GM18517 (cell line): ENCODE measurements at regions not wholly inside any gene's neighbourhood (a gene's known extent, or its start where the extent isn't known, plus 50 kb on each side); places are given as distances from the start of the nearest gene placed in this dataset.
"Not testable (repeated sequence)": the region's sequence is repeated elsewhere in the genome, so short reads cannot be mapped to it uniquely, and the experiment has no call there.

Experiments used
- ATAC-seq: cut with Tn5 transposase; IDR thresholded peaks from one replicate; pipeline ENCODE4 v1.9.1; 2021; ENCODE audit warnings: mild to moderate bottlenecking, moderate library complexity; ENCODE audit not compliant: unreplicated experiment

DNA sequence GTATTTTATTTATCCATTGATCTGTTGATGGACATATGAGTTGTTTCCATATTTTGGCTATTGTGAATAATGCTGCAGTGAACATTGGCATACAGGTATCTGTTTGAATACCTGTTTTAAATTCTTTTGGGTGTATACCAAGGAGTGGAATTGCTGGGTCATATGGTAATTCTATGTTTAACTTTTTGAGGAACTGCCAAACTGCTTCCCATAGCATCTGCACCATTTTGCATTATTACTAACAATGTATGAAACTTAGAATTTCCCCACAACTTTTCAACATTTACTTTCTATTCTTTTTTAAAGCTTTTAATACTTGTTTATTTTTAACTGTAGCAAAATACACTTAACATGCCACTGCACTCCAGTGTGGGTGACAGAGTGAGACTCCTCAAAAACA, 57.0 kb upstream of the MSN start:
- no peak for ATAC-seq

DNA sequence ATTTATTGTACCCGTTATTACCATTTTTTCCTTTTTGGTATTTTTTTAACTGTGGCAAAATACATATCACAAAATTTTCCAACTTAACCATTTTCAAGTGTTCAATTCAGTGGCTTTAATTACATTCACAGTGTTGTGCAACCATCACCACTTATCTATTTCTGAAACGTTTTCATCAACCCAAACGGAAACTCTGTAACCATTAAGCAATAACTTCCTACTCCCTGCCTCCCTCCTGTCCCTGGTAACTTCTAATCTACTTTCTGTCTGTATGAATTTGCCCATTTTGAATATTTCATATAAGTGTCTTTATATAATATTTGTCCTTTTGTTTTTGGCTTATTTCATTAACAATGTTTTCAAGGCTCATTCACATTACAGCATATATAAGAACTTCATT, 57.4 kb upstream of the MSN start:
- ATAC-seq, result no peak

DNA sequence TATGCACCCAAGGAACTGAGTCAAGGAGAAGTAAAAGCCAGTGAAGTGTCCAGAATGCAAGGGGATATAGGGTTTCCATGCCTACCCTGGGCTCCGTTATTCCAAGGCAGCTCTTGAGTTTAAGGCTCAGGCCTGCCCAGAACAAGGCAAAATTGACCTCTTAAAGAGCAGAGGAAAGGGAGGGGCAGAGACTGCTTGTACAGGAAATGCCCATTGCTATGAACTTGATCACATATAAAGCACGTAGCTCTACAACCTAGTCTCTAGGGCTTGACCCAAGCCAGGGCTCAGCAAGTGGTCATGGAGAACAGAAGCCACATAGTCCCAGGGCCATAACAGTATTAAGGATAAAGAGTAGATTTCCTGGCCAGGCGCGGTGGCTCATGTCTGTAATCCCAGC, 58.2 kb upstream of the MSN start:
- ATAC-seq, result no peak

DNA sequence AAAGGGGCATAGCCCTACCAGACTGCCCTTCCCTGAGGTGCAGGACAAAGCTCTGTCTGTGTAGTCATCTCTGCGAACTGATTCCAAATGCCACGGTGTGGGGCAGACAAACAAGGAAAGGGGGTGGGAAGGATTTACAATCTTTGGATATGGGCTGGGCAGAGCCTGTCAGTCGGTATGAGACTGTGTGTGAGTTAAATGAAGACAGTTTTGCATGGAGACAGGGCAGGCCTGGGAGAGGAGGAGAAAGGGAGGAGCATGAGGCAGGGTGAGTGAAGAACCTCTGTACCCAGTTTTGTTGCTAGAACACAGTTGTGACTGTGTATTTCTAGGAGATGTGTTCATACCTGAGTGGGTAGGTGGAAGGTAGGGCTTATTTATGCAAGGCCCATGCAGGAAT, 59.4 kb upstream of the MSN start:
- no peak for ATAC-seq

DNA sequence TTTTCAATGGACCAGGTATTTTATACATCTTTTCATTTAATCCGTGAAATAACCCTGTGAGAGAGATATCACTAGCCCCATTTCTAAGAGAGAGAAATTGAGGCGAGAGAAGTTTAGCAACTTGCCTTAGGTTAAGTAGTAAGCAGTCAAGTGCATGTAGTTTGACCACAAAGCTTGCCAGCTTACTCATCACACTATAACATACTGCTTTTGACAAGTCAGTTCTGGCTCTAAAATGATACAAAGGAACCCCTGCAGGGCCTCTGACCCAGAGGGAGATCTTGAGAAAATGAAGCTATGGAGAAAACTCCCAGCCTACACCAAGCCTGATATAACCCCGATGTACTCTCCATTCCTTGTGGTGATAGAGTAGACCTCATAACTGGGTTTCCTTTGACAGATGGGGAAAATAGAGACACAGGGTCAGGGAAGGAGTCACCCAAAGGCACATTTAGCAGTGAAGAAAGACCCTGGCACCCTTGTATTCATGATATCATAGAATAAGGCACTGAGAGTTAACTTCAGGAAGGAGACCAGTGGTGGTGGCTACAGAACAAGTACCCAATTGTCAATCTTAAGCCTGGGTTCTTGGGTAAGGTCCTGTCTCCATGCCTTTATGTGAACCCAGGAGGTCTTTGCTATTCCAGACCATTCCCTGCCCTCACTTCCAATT, 60.2 kb upstream of the MSN start:
- peak; percentile 65 for ATAC-seq

DNA sequence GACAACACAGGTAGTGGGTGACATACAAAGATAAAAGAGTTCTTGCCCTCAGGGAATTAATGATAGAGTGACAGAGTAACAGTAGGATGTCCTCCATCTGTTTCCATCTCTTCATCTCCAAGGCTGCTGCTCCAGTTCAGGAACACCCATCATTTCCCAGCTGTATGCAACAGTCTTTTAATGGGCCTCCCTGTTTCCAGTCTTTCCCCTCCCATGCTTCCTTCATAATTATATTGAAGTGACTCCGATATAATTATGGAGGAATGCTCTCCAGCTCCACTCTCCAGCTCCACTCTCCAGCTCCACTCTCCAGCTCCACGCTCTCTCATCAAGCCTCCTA, 65.3 kb upstream of the MSN start:
- no peak for ATAC-seq

DNA sequence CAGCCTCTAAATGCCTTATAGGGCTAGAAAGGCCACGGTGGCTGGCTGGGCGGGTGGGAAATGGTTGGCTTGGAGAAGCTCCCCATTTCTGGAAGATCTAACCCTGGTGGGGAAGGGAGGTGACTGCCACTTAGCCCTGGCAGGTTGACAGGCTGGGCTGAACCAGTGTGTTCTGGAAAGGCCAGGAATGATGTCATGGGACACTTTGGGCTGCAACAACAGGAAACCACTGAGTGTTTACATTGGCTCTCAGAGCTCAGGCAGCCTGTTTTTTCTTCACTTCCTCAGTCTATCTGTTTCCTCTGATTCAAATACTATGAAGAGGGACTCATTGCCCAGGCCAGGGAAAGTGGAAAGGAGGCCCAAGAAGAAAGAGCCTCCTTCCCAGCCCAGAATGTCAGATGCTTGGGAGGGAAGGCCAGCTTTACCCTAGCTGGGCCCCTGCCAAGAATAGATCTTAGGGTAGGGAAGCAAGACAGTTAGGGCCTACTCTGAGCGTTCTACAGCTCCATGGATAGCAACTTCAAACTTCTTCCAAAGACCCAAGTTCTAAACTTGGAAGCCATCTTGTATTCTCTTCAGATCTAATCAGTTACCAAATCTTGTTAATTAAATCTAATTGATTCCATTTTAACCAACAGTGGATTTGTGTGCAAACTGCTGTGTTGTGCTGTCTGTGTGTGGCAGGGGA, 65.8 kb upstream of the MSN start:
- ATAC-seq, result no peak

DNA sequence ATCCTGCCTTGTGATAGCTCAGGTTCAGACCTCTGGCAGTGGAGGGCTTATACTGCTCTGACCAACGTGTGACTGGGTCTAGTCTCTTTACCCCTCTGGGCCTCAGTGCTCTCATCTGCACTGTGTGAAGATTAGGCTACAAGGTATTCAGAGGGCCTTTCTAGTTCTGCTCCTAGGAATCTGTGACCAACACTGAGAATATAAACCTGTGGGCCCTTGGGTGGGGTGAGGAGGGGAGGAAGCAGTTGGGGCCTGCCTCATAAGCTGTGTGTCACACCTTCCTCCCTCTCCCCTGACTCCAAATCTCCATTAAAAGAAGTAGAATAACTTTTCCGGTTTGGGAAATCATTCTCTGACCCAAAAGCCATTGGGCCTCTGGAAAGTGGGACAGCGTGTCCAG, 66.3 kb upstream of the MSN start:
- ATAC-seq, result no peak

DNA sequence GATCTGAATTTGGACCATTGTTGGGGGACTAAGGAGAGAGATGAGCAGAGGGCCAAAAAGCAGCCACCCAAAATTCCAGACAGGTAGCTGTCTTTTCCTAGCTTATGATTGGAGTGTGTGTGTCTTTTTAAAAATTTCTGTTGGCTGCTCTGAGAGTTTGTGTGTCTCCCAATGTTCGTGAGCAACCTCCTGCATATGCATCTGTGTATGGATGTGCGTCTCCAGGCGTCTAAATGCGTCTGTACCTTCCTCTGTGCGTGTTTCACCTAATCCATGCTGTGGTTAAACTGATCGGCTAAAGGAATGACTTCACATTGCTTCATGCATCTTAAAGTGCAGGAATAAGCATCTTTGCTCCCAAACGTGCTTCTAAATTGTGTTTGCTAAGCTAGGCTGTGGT, 65.5 kb upstream of the LAS1L start:
- ATAC-seq, result no peak

DNA sequence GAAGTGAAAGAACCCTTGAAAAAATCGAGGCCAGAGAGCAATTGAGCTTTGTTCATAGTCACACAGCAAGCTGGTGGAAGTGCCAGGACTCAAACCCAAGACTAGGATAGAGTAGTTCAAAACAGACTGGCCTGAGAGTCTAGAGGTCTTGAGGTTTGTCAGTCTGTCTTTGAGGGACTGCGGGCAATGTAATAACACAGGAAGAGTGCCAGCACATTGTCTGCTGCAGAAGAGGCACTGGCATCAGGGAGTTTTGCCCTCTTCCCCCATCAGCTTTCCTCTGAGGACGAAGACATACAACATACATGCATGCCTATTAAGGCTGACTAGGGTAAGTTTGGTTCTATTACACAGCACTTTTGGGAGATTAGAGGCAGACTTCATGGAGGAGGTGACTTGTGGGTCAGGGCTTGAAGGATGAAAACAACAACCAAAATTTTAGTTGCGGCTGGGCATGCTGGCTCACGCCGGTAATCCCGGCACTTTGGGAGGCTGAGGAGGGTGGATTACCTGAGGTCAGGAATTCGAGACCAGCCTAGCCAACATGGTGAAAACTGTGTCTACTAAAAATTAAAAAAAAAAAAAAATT, 64.1 kb upstream of the LAS1L start:
- no peak for ATAC-seq

DNA sequence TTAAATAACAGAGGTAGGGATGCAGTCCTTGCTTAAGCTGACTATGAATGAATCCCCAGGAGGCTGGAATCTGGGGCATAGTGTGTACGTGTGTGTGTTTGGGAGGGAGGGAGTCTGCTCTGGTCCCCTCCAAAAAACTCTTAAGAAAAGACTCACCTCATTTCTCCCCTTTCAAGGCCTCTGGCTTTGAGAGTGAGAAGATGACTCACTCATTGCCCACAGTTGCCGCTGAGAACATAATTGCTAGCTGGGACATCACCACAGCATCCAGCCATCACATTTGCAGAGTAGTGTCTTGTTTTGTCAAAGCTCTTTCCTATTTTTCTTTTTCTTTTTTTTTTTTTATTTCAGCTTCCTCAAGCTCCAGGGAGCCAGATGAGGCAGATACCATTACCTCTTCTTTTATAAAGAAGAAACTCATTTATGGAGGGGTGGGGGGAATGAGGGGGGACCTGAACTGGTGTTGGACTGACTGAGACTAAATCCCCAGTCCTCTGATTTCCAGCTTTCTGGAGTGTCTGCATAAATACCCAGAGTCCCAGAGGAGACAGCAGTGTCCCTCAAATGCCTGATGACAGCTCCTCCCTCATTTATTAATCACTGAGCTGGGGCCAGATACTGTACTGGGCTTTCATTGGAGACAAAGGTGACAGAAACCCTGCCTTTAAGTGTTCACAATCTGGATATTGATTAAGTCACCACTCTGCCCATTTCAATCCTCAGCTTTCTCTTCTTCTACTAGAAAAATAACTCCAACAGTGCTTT, 61.9 kb upstream of the LAS1L start:
- ATAC-seq, result no peak

DNA sequence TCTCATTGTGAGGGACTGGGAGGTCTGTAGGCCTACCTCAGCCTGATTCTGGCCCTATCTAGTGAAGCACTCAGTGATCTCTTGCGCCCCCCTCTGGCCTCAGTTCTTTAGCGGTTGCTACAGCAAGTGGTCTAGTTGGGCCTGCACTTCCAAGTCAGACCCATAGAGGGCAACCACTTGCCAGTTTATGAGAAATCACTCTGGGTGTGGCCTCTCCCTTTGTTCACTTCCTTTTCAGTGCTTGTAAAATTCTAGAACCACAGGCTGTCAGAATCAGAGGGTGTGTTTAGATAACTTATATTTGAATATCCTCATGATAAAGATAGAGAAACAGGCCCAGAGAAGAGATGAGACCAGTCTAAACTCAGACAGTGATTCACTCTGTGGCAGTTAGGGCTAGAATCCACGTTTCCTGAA, 60.9 kb upstream of the LAS1L start:
- ATAC-seq, result peak; percentile 87

DNA sequence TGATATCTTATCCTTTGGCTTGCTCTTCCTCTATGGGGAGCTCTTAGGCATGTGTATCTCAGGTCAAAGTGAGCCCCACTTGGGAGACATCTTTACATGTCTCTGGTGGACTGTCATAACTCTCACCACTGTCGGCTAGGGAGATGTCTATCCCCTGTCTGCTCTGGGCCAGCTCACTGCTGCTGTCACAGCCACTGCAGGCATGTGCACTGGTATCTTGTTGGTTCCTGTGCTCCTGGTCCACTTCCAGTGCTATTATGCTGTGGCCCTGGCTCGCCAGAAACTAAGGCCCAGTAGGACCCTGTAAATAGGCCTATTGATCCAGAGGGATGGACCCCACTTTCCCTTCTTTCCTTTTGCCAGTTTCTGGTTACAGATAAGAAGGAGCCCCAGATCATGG, 56.6 kb upstream of the LAS1L start:
- ATAC-seq, result no peak

DNA sequence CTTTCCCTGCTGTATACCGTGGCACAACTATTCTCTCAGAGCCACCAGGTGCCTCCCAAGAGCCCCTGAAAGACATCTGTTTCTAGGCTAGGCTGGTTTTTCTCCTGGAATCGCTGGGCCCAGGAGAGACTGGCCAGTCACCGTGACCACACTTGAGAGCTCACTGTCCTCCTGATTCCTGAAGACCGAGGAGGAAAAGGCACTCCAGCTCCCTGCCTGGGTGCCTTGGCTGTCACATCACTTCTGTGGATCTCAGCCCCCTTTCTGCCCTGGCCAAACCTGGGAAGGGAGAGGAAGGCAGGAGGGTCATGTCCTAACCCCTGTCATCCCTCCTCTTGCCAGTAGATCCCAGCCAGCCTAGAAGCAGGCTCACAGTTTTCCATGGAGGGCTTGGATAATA, 54.7 kb upstream of the LAS1L start:
- ATAC-seq, result no peak

DNA sequence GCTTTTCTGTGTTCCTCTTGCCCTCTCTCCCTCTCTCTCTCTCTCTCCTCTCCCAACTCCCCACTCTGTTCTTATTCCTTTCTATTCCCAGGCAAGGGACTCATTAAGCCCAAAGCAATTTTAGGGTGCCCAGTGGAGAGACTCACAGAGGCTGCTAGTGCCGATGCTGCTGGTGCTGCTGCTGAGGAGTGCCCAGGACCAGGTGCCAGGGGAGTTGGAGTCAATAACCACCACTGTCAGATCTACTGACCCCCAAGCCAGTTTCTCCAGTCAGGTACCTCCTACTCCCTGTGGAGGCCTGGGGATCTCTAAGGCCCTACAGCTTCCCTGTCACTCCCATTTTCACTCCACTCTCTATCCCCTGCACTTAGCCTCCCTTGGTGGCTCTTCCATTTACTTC, 54.2 kb upstream of the LAS1L start:
- no peak for ATAC-seq

DNA sequence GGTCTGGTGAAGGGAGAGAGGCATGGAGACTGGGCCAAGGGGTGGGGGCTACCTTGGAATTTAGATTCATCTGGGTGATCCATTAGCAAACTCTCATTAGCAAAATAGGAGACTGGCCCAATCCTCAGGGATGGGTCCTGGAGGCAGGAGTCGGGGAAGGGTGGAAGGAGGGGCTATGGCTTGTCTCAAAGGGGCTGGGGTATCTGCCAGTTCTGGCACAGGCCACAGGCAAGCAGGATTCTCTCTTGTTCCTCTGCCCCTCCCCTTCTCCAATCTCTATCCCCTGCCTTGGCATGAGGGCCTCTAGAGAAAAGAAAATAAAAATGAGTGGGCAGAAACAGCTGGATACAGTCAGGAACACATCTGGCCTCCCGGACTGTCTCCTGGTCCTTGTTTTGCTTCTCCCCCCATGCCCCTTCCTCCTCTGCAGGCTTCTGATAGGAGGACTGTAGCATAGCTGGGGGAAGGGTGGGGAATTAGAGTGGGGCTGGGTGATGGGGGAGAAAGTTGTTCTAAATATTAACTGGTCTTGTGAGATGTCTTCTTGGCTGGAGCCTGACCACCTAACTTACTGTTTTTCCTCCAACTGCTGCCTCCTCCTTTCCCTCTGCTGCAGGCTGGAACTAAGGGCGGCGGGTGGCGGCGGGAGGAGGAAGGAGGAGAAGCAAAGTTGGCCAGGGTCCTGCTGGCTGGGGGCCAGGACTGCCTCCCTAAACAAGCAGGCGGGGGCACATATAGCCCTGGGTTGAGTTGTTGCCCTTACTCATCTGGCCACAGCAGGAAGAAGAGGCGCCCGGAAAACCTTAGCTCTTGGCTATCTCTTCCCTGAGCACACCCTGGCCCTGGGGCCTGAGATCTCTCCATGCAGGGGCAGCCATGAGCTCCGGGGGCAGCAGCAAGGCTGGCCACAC, 53.3 kb upstream of the LAS1L start:
- ATAC-seq, result no peak

DNA sequence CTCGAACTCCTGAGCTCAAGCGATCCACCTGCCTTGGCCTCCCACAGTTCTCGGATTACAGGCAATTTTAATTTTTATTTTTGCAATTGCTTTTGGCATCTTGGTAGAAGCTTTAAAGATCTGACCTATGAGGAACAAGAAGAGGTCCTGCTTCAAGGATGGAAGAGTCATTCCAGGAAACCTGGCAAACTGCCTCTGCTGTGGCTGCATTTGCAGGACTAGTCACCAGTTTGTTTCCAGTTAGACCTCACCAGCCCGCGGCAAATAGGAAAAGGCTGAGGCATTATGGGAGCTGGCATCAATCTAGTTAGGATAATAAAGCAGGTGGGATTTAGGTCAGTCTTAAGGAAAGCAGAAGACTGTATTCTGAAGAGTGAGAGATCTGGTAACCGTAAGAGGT, 51.9 kb upstream of the LAS1L start:
- ATAC-seq, result no peak

DNA sequence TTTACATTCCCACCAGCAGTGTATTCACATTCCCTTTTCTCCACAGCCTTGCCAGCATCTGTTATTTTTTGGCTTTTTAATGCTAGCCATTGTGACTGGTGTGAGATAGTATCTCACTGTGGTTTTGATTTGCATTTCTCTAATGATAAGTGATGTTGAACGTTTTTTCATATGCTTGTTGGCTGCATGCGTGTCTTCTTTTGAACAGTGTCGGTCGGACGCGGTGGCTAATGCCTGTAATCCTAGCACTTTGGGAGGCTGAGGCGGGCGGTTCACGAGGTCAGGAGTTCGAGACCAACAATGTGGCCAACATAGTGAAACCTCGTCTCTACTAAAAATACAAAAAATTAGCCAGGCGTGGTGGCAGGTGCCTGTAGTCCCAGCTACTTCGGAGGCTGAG, 50.6 kb upstream of the LAS1L start:
- ATAC-seq, result not testable (repeated sequence)
